Neural progenitor cell (in vitro differentiated cells): ENCODE measurements at regions not wholly inside any gene's neighbourhood (a gene's known extent, or its start where the extent isn't known, plus 50 kb on each side); places are given as distances from the start of the nearest gene placed in this dataset.

Experiments
- CTCF ChIP-seq: fragments of 200-600 bp; sonication (generic); IDR thresholded peaks from 2 replicates; pipeline ENCODE4 v1.5.1; 2017; ENCODE audit warnings: antibody characterized with exemption, mild to moderate bottlenecking
- EZH2phosphoT487 ChIP-seq: fragments of 200-600 bp; sonication (generic); IDR thresholded peaks from 2 replicates; pipeline ENCODE4 v1.6.1; 2017; ENCODE audit warnings: antibody characterized with exemption

DNA sequence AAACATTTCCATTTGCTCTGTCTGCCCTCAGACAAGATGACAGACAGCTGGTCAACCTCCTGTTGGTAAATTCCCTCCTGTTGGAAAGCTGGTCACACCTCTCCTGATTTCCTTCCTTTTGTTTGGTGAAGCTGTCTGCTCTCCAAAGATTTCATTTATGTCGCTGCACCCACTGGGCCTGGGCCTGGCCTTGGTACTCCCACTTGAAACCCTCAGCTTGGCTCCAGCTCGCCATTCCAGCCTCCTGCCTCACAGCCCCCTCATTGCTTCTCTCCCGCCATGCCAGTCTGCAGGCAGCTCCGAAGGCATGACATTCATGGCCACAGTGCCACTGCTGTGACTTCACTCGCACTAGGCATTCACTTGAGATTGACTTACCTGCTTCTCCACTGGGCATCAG lies 451.8 kb downstream of the VRK1 start:
- TF ChIP-seq EZH2phosphoT487 (no peak), CTCF (no peak)
